NT2/D1 (cell line): ENCODE measurements at regions not wholly inside any gene's neighbourhood (a gene's known extent, or its start where the extent isn't known, plus 50 kb on each side); places are given as distances from the start of the nearest gene placed in this dataset.

ENCODE experiments used
- SUZ12 ChIP-seq: IDR thresholded peaks from 2 replicates; pipeline ENCODE4 v1.6.1; 2011; ENCODE audit not compliant: insufficient read length, insufficient read depth; ENCODE audit errors: extremely low read depth
- YY1 ChIP-seq: IDR thresholded peaks from 2 replicates; pipeline ENCODE4 v1.6.1; 2011; ENCODE audit not compliant: insufficient read length, insufficient read depth

DNA sequence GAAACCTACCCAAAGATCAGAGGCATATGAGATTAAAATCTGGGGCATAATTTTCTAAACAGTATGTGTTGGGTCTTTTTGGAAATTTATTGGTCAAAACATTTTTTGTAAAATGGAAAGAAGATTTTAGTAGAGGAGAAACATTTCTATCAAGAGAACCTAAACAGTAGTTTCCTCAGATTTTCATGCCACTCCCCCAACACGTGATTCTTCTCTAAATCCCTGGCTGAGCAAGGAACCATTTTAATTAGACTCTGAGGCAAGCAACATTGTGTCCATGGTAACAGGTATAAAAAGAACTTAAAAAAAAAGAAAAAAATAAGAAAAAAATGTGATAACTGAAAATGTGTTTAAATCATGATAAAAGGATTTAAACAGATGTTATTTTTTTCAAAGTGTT, 1105.2 kb upstream of the ZEB2 start:
- no peak for TF ChIP-seq YY1
- no peak for TF ChIP-seq SUZ12
